Right cardiac atrium (tissue), 5 donors: ENCODE measurements at regions not wholly inside any gene's neighbourhood (a gene's known extent, or its start where the extent isn't known, plus 50 kb on each side); places are given as distances from the start of the nearest gene placed in this dataset.

ENCODE experiments used
- ATAC-seq, 2 donors: fragments of 200-7000 bp; cut with Tn5 transposase; one replicate each; pipeline versions ENCODE4 v1.8.0 to v1.9.1; 2020; ENCODE audit warnings: moderate library complexity in 2 of 2, mild to moderate bottlenecking in 1 of 2
- DNase-seq, 3 donors: peaks; one replicate each; pipeline ENCODE4 v3.0.0-alpha.2; 2020
- H3K27ac ChIP-seq: one replicate; pipeline ENCODE4 v1.5.1; 2013; ENCODE audit warnings: mild to moderate bottlenecking, low read length, control low read depth, moderate library complexity
- H3K27me3 ChIP-seq: one replicate; pipeline ENCODE4 v1.6.1; 2013; ENCODE audit not compliant: control insufficient read depth, insufficient read depth
- H3K4me1 ChIP-seq: one replicate; pipeline ENCODE4 v1.6.1; 2013; ENCODE audit warnings: low read length; ENCODE audit not compliant: control insufficient read depth, insufficient read depth
- H3K4me3 ChIP-seq: one replicate; pipeline ENCODE4 v1.5.1; 2013; ENCODE audit warnings: low read length, control low read depth
- H3K9me3 ChIP-seq: one replicate; pipeline ENCODE4 v1.6.1; 2013; ENCODE audit warnings: low read length; ENCODE audit not compliant: control insufficient read depth
- WGBS: extraction: QIAGEN DNeasy Blood & Tissue Kit; methylation state at CpG from one replicate; pipeline ENCODE4 v1.1.7; 2013; 5-methylcytosine and 5-hydroxymethylcytosine counted together
- intact Hi-C, 4 donors: fragments of 100-400 bp; cut with DNase I; formaldehyde crosslinking; loops; one replicate each; pipeline versions ENCODE4 v1.11.0 to v1.14.0; 2022 to 2023
- donor health status: healthy with polysubstance abuse.
- donor health status: DM: no; HTN: yes; CAD: no.
- donor health status: DM: no; HTN: no; CAD: no.
- donor health status: DM: no; HTN: yes; CAD: no; lungs with severe emphysema.
- donor health status: DM: yes; HTN: yes; CAD: no.

- H3K27me3 ChIP-seq, result no peaks in the 10 kb centered on the region
- H3K4me3 ChIP-seq, result no peak overlapping the region
- no peaks in the 10 kb centered on the region for H3K4me1 ChIP-seq
- 50% methylated on average over 3 of the region's 3 CpGs for WGBS
- DNase-seq (no peak), ATAC-seq (peak; percentile 72 to 87)
- intact Hi-C loops, result loop anchor here in 1 of 4 donors (10.0 kb wide), 1 partner anchor 1013 kb away; the partner anchor contains the start of gene IGFBP3
- peak overlapping the region; percentile 53 for H3K27ac ChIP-seq
- H3K9me3 ChIP-seq, result no peaks in the 10 kb centered on the region
These were observed 644.1 kb downstream of the TNS3 start for GRCh38 chr7:46937826-46938225.

- WGBS, result 46% methylated on average over 3 of the region's 3 CpGs
- intact Hi-C loops, result loop anchor here in 1 of 4 donors (10.0 kb wide), 1 partner anchor 1010 kb away; the partner anchor contains the start of gene IGFBP3
- no peak overlapping the region for H3K4me3 ChIP-seq
- H3K4me1 ChIP-seq, result no peaks in the 10 kb centered on the region
- DNase-seq, result no peak
- no peak overlapping the region for H3K27ac ChIP-seq
- H3K9me3 ChIP-seq, result no peaks in the 10 kb centered on the region
- no peaks in the 10 kb centered on the region for H3K27me3 ChIP-seq
- ATAC-seq, result no peak
These were observed 647.6 kb downstream of the TNS3 start for GRCh38 chr7:46934198-46934825.

GRCh38 chr7:46933596-46933995, 648.3 kb downstream of the TNS3 start:
- Histone ChIP-seq H3K27ac (no peak overlapping the region), H3K27me3 (no peaks in the 10 kb centered on the region), H3K4me1 (no peaks in the 10 kb centered on the region), H3K9me3 (no peaks in the 10 kb centered on the region), H3K4me3 (no peak overlapping the region)
- 59% methylated on average over 4 of the region's 4 CpGs for WGBS
- DNase-seq, result no peak
- ATAC-seq, result no peak
- intact Hi-C loops, result loop anchor here in 1 of 4 donors (10.0 kb wide), 1 partner anchor 1009 kb away; the partner anchor contains the start of gene IGFBP3

GRCh38 chr7:46932676-46933424, 649.1 kb downstream of the TNS3 start:
- DNase-seq (peak; percentile 26 to 78 (median 61)), ATAC-seq (peak; percentile 84 to 95)
- H3K27ac ChIP-seq, result peak overlapping the region; percentile 79
- H3K4me3 ChIP-seq, result no peak overlapping the region
- intact Hi-C loops, result loop anchor here in 1 of 4 donors (10.0 kb wide), 1 partner anchor 1008 kb away; the partner anchor contains the start of gene IGFBP3
- WGBS, result 24% methylated on average over 7 of the region's 7 CpGs
- H3K9me3 ChIP-seq, result no peaks in the 10 kb centered on the region
- H3K27me3 ChIP-seq, result no peaks in the 10 kb centered on the region
- no peaks in the 10 kb centered on the region for H3K4me1 ChIP-seq

GRCh38 chr7:46932306-46932675, 649.6 kb downstream of the TNS3 start:
- intact Hi-C loops, result loop anchor here in 1 of 4 donors (10.0 kb wide), 1 partner anchor 1007 kb away; the partner anchor contains the start of gene IGFBP3
- H3K27ac ChIP-seq, result peak overlapping the region; percentile 27
- ATAC-seq (no peak), DNase-seq (no peak)
- H3K27me3 ChIP-seq, result no peaks in the 10 kb centered on the region
- WGBS, result 19% methylated on average over 1 of the region's 1 CpG
- H3K9me3 ChIP-seq, result no peaks in the 10 kb centered on the region
- no peaks in the 10 kb centered on the region for H3K4me1 ChIP-seq
- H3K4me3 ChIP-seq, result no peak overlapping the region

GRCh38 chr7:46930366-46930765, 651.5 kb downstream of the TNS3 start:
- ATAC-seq (peak in 1 of 2 donors; percentile 72), DNase-seq (peak in 1 of 3 donors; percentile 24)
- intact Hi-C loops, result loop anchor here in 1 of 4 donors (10.0 kb wide), 1 partner anchor 1006 kb away; the partner anchor contains the start of gene IGFBP3
- no peaks in the 10 kb centered on the region for H3K4me1 ChIP-seq
- no peak overlapping the region for H3K4me3 ChIP-seq
- H3K27ac ChIP-seq, result no peak overlapping the region
- H3K9me3 ChIP-seq, result no peaks in the 10 kb centered on the region
- H3K27me3 ChIP-seq, result no peaks in the 10 kb centered on the region
- 90% methylated on average over 3 of the region's 3 CpGs for WGBS

GRCh38 chr7:46929359-46929758, 652.6 kb downstream of the TNS3 start:
- Histone ChIP-seq H3K4me1 (no peaks in the 10 kb centered on the region), H3K4me3 (no peak overlapping the region), H3K27me3 (no peaks in the 10 kb centered on the region), H3K27ac (no peak overlapping the region), H3K9me3 (no peaks in the 10 kb centered on the region)
- no peak for ATAC-seq
- intact Hi-C loops, result no loop called here
- no peak for DNase-seq

- Histone ChIP-seq H3K9me3 (no peaks in the 10 kb centered on the region), H3K27me3 (no peaks in the 10 kb centered on the region), H3K27ac (no peak overlapping the region), H3K4me3 (no peak overlapping the region), H3K4me1 (no peaks in the 10 kb centered on the region)
- no peak for DNase-seq
- 44% methylated on average over 4 of the region's 4 CpGs for WGBS
- intact Hi-C loops, result no loop called here
- ATAC-seq, result no peak
These were observed 653.2 kb downstream of the TNS3 start for GRCh38 chr7:46928719-46929118.

GRCh38 chr7:46927131-46927810, 654.6 kb downstream of the TNS3 start:
- Histone ChIP-seq H3K4me3 (no peak overlapping the region), H3K9me3 (no peaks in the 10 kb centered on the region), H3K27ac (no peak overlapping the region), H3K27me3 (no peaks in the 10 kb centered on the region), H3K4me1 (no peaks in the 10 kb centered on the region)
- intact Hi-C loops, result no loop called here
- WGBS, result 97% methylated on average over 4 of the region's 4 CpGs
- ATAC-seq (no peak), DNase-seq (no peak)

GRCh38 chr7:46916581-46916980, 665.3 kb downstream of the TNS3 start:
- ATAC-seq, result no peak
- WGBS, result 56% methylated on average over 2 of the region's 2 CpGs
- Histone ChIP-seq H3K9me3 (no peaks in the 10 kb centered on the region), H3K4me1 (no peaks in the 10 kb centered on the region), H3K27ac (no peak overlapping the region), H3K27me3 (no peaks in the 10 kb centered on the region), H3K4me3 (no peak overlapping the region)
- intact Hi-C loops, result no loop called here
- no peak for DNase-seq

GRCh38 chr7:46912692-46913091, 669.2 kb downstream of the TNS3 start:
- intact Hi-C loops, result no loop called here
- no peak overlapping the region for H3K4me3 ChIP-seq
- WGBS, result 67% methylated on average over 2 of the region's 2 CpGs
- H3K4me1 ChIP-seq, result no peaks in the 10 kb centered on the region
- no peaks in the 10 kb centered on the region for H3K9me3 ChIP-seq
- no peak for DNase-seq
- ATAC-seq, result no peak
- no peak overlapping the region for H3K27ac ChIP-seq
- H3K27me3 ChIP-seq, result no peaks in the 10 kb centered on the region
